ENCODE measurements at regions not wholly inside any gene's neighbourhood (a gene's known extent, or its start where the extent isn't known, plus 50 kb on each side); places are given as distances from the start of the nearest gene placed in this dataset.

DNA sequence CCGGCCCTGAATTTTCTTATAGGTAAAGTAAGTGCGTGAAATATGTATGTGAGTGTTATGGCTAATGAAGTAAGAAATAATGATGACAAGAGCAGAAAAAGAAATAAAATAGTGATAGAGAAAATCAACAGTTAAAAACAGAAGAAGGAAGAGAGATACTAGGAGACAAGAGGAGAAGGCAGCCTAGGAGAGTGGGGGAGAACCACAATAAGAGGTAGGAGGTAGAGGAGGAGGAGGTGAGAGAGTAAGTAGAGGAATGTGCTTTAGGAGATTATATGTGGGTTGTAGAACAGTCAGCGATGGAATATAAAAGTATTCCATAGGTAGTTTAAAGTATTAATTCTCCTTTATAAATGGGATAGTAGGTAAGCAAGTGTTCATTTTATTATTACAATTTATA is 861.5 kb upstream of the B3GALT2 start:
- no peaks in the 10 kb centered on the region for H3K79me2 ChIP-seq (ENCODE audit: control insufficient read depth, insufficient read depth, low read length)
- no peaks in the 10 kb centered on the region for H3K27me3 ChIP-seq (ENCODE audit: control insufficient read depth in 2 of 2, insufficient read depth in 2 of 2, low read length in 2 of 2)
- dilution Hi-C loops (cut with MboI; ENCODE audit: extremely low pct_ligation_motif_present, low sequenced_read_pairs), result no loop called here
- ChIA-PET CTCF (no interaction called here), POLR2A (no interaction called here)
- FAIRE-seq, result no peak
- H3K4me3 ChIP-seq (replicated peaks in 1 of 3; ENCODE audit: insufficient read depth in 1 of 3, low read depth in 1 of 3, low read length in 3 of 3), result no peak overlapping the region
- H2AFZ ChIP-seq (ENCODE audit: low read depth, low read length), result no peak overlapping the region
- peaks cover 8% of the 10 kb centered on the region for H3K4me1 ChIP-seq (ENCODE audit: control insufficient read depth, extremely low read depth, insufficient read depth, low read length)
- no peaks in the 10 kb centered on the region for H3K9me3 ChIP-seq (replicated peaks; ENCODE audit: control insufficient read depth, insufficient read depth, low read length)
- TF ChIP-seq MYC (IDR thresholded peaks at IDR 0.05; ENCODE audit: low read depth, low read length), result no peak
- no peak for TF ChIP-seq CTCF (IDR thresholded peaks at IDR 0.05; ENCODE audit: extremely low read depth in 1 of 2, insufficient read depth in 1 of 2, low read depth in 1 of 2, low read length in 2 of 2)
- no peak for TF ChIP-seq POLR2AphosphoS5 (IDR thresholded peaks at IDR 0.05; ENCODE audit: insufficient read depth, low read depth, low read length)
- no peak for TF ChIP-seq FOS (IDR thresholded peaks at IDR 0.05; ENCODE audit: borderline replicate concordance, insufficient read depth, low read length)
- no peak for TF ChIP-seq POLR2A (IDR thresholded peaks at IDR 0.05; ENCODE audit: low read depth, low read length)
- no peak for TF ChIP-seq EZH2 (IDR thresholded peaks at IDR 0.05; ENCODE audit: borderline replicate concordance, low read depth, low read length, severe bottlenecking)
- TF ChIP-seq, protein P1, sequence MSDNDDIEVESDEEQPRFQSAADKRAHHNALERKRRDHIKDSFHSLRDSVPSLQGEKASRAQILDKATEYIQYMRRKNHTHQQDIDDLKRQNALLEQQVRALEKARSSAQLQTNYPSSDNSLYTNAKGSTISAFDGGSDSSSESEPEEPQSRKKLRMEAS (IDR thresholded peaks at IDR 0.05; ENCODE audit: insufficient read depth, insufficient read length), result no peak
- no peak for TF ChIP-seq GATA2 (IDR thresholded peaks at IDR 0.05; ENCODE audit: insufficient read depth, insufficient read length, low read depth, low read length)
- no peak for TF ChIP-seq JUN (IDR thresholded peaks at IDR 0.05; ENCODE audit: borderline replicate concordance, insufficient read depth, insufficient read length, low read depth)
- H3K9me1 ChIP-seq (replicated peaks; ENCODE audit: control insufficient read depth, extremely low read depth, insufficient read depth, low read length), result no peaks in the 10 kb centered on the region
- H4K20me1 ChIP-seq (replicated peaks; ENCODE audit: control insufficient read depth, extremely low read depth, insufficient read depth, low read length), result no peaks in the 10 kb centered on the region
- DNase-seq (ENCODE audit: low read depth, low spot score), result no peak
- H3K4me2 ChIP-seq (ENCODE audit: insufficient read depth, low read length), result no peak overlapping the region
- no peak overlapping the region for H3K9ac ChIP-seq (replicated peaks; ENCODE audit: extremely low read depth, insufficient read depth, low read length)
- no peaks in the 10 kb centered on the region for H3K36me3 ChIP-seq (ENCODE audit: control insufficient read depth in 2 of 2, extremely low read depth in 1 of 2, insufficient read depth in 2 of 2, low read length in 2 of 2)
- intact Hi-C loops (cut with micrococcal nuclease), result no loop called here
- H3K27ac ChIP-seq (ENCODE audit: insufficient read depth, low read depth, low read length), result no peak overlapping the region
- BruUV-seq (replicated peaks), result no TSS peak
